HUES64 (cell line): ENCODE measurements at regions not wholly inside any gene's neighbourhood (a gene's known extent, or its start where the extent isn't known, plus 50 kb on each side); places are given as distances from the start of the nearest gene placed in this dataset.
"Not testable (repeated sequence)": the region's sequence is repeated elsewhere in the genome, so short reads cannot be mapped to it uniquely, and the experiment has no call there.

Source experiments
- H3K27ac ChIP-seq: 2 replicates; pipeline ENCODE4 v1.7.0; 2013; ENCODE audit warnings: low read depth, low read length, inconsistent platforms
- H3K27me3 ChIP-seq: 2 replicates; pipeline ENCODE4 v1.6.1; 2013; ENCODE audit warnings: mild to moderate bottlenecking, low read length; ENCODE audit not compliant: insufficient read depth
- H3K36me3 ChIP-seq: 2 replicates; pipeline ENCODE4 v1.6.1; 2013; ENCODE audit warnings: mild to moderate bottlenecking, low read length; ENCODE audit not compliant: insufficient read depth
- H3K4me1 ChIP-seq: 2 replicates; pipeline ENCODE4 v1.6.1; 2013; ENCODE audit warnings: mild to moderate bottlenecking, low read length, moderate library complexity; ENCODE audit not compliant: insufficient read depth
- H3K4me3 ChIP-seq: 2 replicates; pipeline ENCODE4 v1.5.1; 2013; ENCODE audit warnings: mild to moderate bottlenecking, low read length, moderate library complexity
- H3K9ac ChIP-seq: 2 replicates; pipeline ENCODE4 v1.6.1; 2013; ENCODE audit warnings: mild to moderate bottlenecking, low read depth, low read length
- H3K9me3 ChIP-seq: 2 replicates; pipeline ENCODE4 v1.6.1; 2013; ENCODE audit warnings: low read depth, low read length; ENCODE audit not compliant: insufficient read depth
- WGBS: fragments of 150-250, 120-280 bp; methylation state at CpG from one replicate; pipeline ENCODE4 v1.1.7; 2013; ENCODE audit warnings: missing lambda C conversion rate; 5-methylcytosine and 5-hydroxymethylcytosine counted together

- no peak overlapping the region for H3K9ac ChIP-seq
- H3K9me3 ChIP-seq: peaks cover 8% of the 10 kb centered on the region; the same call in 1 of the 2 replicates
- 96% methylated on average over 4 of the region's 4 CpGs for WGBS
- no peaks in the 10 kb centered on the region for H3K4me1 ChIP-seq
- no peak overlapping the region for H3K4me3 ChIP-seq
- no peak overlapping the region for H3K27ac ChIP-seq
- no peaks in the 10 kb centered on the region for H3K36me3 ChIP-seq
- no peaks in the 10 kb centered on the region for H3K27me3 ChIP-seq
Measured at GRCh38 chr10:20658158-20658557, 239.0 kb downstream of the NEBL start.

DNA sequence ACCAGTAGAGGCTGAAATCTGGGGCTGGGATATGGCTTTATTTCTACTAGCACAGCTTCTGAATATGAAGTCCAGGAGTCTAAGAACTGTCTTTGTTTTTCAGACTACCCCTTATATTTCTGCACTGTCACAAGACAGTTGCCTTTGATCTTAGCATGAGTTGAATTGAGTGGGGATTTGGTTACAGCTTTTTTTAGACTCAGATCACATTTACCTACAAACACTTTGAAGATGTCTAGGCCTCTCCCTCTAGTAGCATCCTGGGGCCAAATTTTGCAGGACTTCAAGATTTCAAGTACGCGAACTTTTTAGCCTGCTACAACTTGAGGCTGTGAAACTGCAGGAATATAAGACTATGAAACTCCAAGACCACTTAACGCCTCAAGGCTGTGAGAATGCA, 240.2 kb downstream of the NEBL start:
- Histone ChIP-seq H3K36me3 (no peaks in the 10 kb centered on the region), H3K27me3 (no peaks in the 10 kb centered on the region), H3K9me3 (no peaks in the 10 kb centered on the region), H3K9ac (no peak overlapping the region), H3K27ac (no peak overlapping the region), H3K4me3 (no peak overlapping the region), H3K4me1 (no peaks in the 10 kb centered on the region)
- 96% methylated on average over 3 of the region's 3 CpGs for WGBS

- 99% methylated on average over 5 of the region's 5 CpGs for WGBS
- H3K36me3 ChIP-seq, H3K27me3 ChIP-seq, H3K27ac ChIP-seq, H3K4me3 ChIP-seq, H3K4me1 ChIP-seq, H3K9me3 ChIP-seq, H3K9ac ChIP-seq: not testable (repeated sequence)
Measured at GRCh38 chr10:20652424-20652823, 244.7 kb downstream of the NEBL start.

GRCh38 chr10:20648263-20648874, 248.7 kb downstream of the NEBL start:
- H3K4me1 ChIP-seq: no peaks in the 10 kb centered on the region
- no peaks in the 10 kb centered on the region for H3K36me3 ChIP-seq
- H3K9ac ChIP-seq: no peak overlapping the region
- no peak overlapping the region for H3K4me3 ChIP-seq
- no peaks in the 10 kb centered on the region for H3K27me3 ChIP-seq
- H3K9me3 ChIP-seq: no peaks in the 10 kb centered on the region
- H3K27ac ChIP-seq: no peak overlapping the region
- WGBS: 78% methylated on average over 1 of the region's 2 CpGs

DNA sequence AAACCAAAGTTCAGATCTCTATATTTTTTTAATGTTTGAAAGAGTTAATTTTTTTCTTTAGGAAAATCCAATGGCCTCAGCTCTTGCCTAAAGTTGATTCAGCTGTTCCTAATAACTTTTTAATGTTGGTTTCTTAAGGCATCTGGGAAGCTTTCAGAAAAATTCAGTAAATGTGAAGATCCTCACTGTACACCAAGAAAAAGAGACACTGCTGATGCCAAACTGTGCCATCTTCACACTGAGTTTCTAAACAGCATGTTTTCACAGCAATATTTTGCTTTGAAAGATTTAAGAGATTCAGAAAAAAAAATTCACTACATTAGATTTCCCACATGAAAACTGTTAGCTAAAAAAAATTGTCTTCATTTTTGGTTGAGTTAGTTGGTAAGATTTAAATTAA, 249.4 kb downstream of the NEBL start:
- H3K9ac ChIP-seq: no peak overlapping the region
- no peak overlapping the region for H3K4me3 ChIP-seq
- H3K4me1 ChIP-seq: no peaks in the 10 kb centered on the region
- H3K27ac ChIP-seq: no peak overlapping the region
- H3K27me3 ChIP-seq: no peaks in the 10 kb centered on the region
- H3K9me3 ChIP-seq: no peaks in the 10 kb centered on the region
- H3K36me3 ChIP-seq: no peaks in the 10 kb centered on the region

DNA sequence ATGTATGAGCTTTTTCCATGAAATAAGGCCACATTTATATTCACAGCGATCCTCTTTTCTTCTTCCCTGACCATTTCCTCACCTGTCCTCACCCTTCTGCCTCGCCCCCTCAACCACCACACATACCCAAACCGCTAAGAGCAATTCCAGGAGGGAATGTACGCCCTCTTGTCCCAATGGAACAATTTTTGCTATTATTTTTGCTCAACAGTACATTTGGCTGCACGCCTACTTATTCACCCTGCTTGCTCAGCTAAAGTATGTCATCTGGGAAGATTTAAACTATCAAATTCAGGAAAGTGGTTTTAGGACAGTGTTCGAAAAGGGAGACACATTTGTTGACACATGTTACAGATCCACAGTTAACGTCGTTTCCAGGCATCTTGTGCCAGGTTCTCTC, 252.7 kb downstream of the NEBL start:
- Histone ChIP-seq H3K27ac (no peak overlapping the region), H3K36me3 (no peaks in the 10 kb centered on the region), H3K4me1 (no peaks in the 10 kb centered on the region), H3K9ac (no peak overlapping the region), H3K4me3 (no peak overlapping the region), H3K27me3 (no peaks in the 10 kb centered on the region), H3K9me3 (no peaks in the 10 kb centered on the region)
- 93% methylated on average over 8 of the region's 8 CpGs for WGBS

DNA sequence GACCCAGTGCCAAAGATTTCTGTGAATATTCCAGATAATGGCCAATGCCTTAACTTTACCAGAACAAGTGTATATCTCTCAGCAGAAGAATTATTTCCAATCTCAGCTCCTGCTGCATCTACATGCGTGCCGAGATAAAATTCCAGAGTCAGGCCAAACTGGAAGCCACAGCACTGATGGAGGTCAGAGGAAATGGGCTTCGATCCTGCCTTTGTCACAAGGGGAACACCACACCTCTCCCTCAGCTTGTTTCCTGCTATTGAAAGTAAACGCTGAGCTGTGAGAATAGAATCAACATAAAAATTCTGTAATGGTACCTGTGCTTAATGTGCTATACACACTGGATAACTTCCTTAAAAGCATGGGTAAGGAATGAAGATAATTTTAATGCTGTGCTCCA, 255.5 kb downstream of the NEBL start:
- WGBS: 96% methylated on average over 4 of the region's 4 CpGs

DNA sequence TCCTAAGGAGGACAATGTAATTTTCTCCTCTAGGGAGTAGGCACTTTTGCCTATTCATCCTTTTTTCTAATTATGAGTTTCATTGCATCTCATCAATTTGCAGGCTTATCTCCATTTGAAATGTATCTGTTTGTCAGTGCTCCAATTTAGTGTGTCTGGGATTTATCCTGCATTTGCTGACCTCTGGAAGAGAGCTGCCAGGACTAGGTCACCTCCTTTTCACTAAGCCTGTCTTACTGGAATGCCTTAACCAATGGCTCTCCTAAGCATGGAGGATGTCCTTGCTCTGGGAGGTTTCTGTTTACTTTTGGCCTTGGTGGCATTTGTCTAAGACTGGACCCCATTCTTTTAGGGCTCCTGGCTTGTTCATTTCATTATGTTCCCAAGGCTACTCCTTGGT, 261.5 kb downstream of the NEBL start:
- H3K4me1 ChIP-seq: peaks cover 6% of the 10 kb centered on the region; the same call in 1 of the 2 replicates
- H3K4me3 ChIP-seq: no peak overlapping the region
- H3K9me3 ChIP-seq: no peaks in the 10 kb centered on the region
- no peaks in the 10 kb centered on the region for H3K36me3 ChIP-seq
- no peak overlapping the region for H3K9ac ChIP-seq
- H3K27me3 ChIP-seq: no peaks in the 10 kb centered on the region
- no peak overlapping the region for H3K27ac ChIP-seq

More for the DNA sequence above, 255.5 kb downstream of the NEBL start:
- Histone ChIP-seq H3K27ac (no peak overlapping the region), H3K9ac (no peak overlapping the region), H3K4me3 (no peak overlapping the region), H3K27me3 (no peaks in the 10 kb centered on the region), H3K4me1 (no peaks in the 10 kb centered on the region), H3K36me3 (no peaks in the 10 kb centered on the region), H3K9me3 (no peaks in the 10 kb centered on the region)

GRCh38 chr10:20634839-20635238, 262.3 kb downstream of the NEBL start:
- Histone ChIP-seq H3K9ac (no peak overlapping the region), H3K27ac (no peak overlapping the region), H3K4me3 (no peak overlapping the region), H3K36me3 (no peaks in the 10 kb centered on the region), H3K9me3 (no peaks in the 10 kb centered on the region), H3K4me1 (peaks cover 6% of the 10 kb centered on the region; the same call in 1 of the 2 replicates), H3K27me3 (no peaks in the 10 kb centered on the region)
- 78% methylated on average over 4 of the region's 4 CpGs for whole genome bisulfite sequencing

DNA sequence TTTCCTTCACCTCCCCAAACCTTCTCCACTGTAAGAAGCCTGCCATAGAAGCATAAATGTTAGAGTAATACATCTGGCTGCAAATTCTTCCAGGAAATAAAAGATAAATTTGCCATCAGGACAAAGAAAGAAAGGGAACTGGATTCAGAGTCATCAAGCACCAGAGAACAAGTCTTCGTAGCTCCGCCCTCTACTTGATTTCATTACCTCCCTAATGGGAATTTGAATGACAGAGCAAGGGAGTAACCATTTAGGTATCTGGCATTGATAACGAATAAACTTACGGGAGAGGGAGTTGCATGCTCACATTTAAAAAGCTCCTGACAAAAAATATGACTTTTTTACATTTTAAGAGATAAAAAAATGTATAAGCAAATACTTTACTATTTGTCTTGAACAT, 263.4 kb downstream of the NEBL start:
- Histone ChIP-seq H3K4me1 (peaks cover 6% of the 10 kb centered on the region; the same call in 1 of the 2 replicates), H3K36me3 (no peaks in the 10 kb centered on the region), H3K9ac (no peak overlapping the region), H3K27me3 (no peaks in the 10 kb centered on the region), H3K27ac (no peak overlapping the region), H3K4me3 (no peak overlapping the region), H3K9me3 (no peaks in the 10 kb centered on the region)
- WGBS: 79% methylated on average over 2 of the region's 4 CpGs

GRCh38 chr10:20632696-20633095, 264.4 kb downstream of the NEBL start:
- Histone ChIP-seq H3K4me3 (no peak overlapping the region), H3K9ac (no peak overlapping the region), H3K27ac (no peak overlapping the region), H3K27me3 (no peaks in the 10 kb centered on the region), H3K4me1 (peaks cover 6% of the 10 kb centered on the region; the same call in 1 of the 2 replicates), H3K36me3 (no peaks in the 10 kb centered on the region), H3K9me3 (no peaks in the 10 kb centered on the region)
- 98% methylated on average over 2 of the region's 2 CpGs for whole genome bisulfite sequencing

- Histone ChIP-seq H3K9ac (no peak overlapping the region), H3K4me3 (no peak overlapping the region), H3K27ac (no peak overlapping the region), H3K4me1 (peaks cover 6% of the 10 kb centered on the region; the same call in 1 of the 2 replicates), H3K27me3 (no peaks in the 10 kb centered on the region), H3K9me3 (no peaks in the 10 kb centered on the region), H3K36me3 (no peaks in the 10 kb centered on the region)
- 97% methylated on average over 1 of the region's 1 CpG for WGBS
Measured at GRCh38 chr10:20631229-20631628, 265.9 kb downstream of the NEBL start.
